GM21367 (cell line): ENCODE measurements at regions not wholly inside any gene's neighbourhood (a gene's known extent, or its start where the extent isn't known, plus 50 kb on each side); places are given as distances from the start of the nearest gene placed in this dataset.

Experiments used
- ATAC-seq: cut with Tn5 transposase; IDR thresholded peaks from one replicate; pipeline ENCODE4 v1.9.1; 2021; ENCODE audit not compliant: unreplicated experiment

DNA sequence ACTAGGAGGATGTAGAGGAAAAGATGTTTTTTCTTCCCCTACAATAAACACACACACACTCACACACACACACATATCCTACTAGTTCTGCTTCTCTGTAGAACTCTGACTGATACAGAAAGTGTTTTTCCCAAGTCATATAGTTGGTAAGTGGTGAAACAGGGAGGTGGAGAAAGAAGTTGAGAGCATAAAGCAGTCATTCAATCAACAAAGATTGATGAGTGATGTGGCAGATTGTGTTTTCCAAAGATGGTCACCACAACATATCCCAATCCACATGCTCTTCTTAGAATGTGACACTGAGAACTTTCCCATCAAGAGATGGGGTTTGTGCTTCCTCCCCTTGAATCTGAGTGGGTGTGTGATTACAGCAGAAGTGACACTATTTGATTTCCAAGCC is 123.4 kb upstream of the ATP6AP2 start:
- ATAC-seq = no peak

DNA sequence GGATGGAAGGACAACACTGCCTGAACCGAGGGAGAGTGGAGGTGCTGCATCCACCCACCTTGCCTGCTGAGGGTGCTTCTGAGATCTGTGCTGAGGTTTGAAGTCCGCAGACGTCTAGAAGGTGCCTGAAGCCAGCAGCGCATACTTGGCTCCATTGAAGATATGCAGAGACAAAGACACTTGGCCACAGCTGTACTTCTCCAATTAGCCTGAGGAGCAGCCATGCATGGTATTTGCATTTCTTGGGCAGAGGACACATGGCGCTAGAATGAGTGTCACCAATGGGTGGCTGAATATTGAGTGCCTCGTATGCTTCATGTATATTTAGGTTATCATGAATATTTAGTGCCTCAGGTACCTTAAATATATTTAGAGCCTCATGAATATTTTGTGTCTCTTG is 128.7 kb upstream of the ATP6AP2 start:
- ATAC-seq = no peak

DNA sequence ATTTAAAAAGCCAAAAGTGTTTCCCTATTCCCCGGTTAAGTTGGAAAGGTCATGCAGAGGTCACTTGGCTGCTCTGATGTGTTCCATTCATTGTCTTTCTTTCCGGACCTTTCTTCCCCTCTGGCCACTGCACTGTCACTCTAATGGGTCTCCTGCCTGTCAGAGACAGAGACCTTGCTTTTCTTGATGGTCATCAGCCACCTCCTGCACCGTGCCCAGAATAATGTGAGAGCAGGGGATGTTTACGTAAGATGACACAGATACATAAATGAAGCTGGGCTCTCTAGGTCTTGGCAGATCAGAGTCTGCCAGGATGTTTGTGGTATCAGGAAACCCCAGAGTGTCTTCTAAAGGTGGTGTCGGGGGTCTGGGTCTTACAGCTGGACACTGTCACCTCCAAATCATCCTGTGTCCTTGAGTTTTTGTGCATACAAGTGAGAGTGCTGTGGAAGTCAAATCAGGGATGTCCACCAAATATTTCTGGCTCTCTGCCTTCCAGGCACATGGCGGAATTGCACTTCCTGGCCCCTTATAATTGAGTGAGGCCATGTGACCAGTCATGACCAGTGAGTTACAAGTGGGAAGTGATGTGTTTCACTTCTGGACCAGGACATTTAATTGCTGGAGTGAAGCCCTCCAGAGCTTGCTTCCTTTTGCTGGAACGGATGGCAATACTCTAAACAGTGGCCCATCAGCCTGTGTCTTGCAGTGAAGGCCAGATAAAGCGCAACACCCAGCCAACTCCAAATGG is 130.6 kb upstream of the ATP6AP2 start:
- ATAC-seq = no peak

DNA sequence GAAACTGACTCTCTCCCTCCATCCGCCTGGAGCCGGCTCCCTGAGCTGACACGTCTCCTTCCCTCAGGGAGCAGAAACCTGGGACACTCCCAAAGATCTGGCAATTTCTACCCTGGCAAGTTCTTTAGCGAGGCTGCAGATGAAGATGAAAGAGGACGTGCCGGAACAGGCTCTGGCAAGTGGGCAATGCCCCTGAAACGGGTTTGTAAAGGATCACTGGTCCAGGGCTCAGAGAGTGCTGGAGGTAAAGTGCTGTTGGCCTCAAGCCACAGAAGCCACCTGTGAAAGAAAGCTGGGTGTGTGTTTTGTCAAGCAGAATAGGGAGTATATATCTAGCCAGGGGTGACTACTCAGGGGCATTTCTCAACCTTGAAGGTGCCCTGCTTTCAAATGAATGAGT is 131.4 kb upstream of the ATP6AP2 start:
- ATAC-seq = no peak

DNA sequence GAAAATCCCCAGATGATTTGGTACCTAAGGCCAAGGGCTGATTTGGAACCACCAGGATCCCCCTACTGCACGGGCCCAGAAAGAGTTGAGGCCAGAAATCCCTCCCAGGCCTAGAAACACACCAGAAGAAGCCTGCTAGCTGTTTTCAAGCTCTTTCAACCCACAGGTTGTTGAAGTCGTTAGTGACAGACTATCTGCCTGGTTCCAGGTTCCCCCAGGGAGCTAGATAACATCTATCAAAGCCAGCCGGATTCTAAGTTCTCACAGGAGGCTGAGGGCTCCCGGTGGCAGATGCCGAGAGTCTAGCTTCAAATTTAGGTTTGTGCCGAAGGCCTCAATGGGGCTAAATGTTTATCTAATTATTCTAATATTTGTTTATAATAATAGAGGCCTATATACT is 132.0 kb upstream of the ATP6AP2 start:
- ATAC-seq = no peak

DNA sequence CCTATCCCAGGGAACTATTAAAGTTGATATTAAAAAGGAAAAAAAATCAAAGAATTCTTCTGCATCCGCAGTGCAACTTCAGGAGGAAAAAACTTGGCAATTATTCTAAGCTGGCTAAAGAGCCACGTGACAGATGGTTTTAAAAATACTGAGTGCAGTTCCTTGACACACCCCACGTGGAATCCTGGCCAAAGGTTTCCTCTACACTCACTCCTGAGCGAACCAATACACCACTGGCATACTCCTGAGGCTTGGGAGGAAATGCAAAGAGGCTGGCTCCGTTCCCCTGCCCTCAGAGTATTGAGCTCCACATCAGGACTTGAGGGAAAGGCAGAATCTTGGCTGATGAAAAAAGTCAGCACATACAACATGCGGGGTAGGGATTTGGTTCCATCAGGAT is 133.8 kb upstream of the ATP6AP2 start:
- ATAC-seq = no peak

DNA sequence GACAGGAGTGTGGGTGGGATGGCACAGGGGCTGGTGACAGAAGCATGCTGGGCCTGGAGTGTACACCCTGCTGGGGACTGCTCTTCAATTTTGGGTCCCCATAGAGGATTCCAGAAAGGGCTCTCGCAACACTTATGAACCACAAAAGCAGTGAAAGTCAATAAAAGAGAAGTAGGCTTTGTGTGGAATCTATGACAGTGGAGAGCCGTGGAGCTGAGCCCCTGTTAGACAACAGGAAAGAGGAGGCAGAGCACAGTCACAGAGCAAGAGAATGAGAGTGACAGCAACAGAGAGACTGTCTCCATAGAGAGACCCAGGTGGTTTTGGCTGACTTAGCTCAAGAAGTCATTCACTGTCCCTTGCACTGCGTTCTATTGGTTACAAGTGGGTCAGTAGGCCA is 135.1 kb upstream of the ATP6AP2 start:
- ATAC-seq = no peak

DNA sequence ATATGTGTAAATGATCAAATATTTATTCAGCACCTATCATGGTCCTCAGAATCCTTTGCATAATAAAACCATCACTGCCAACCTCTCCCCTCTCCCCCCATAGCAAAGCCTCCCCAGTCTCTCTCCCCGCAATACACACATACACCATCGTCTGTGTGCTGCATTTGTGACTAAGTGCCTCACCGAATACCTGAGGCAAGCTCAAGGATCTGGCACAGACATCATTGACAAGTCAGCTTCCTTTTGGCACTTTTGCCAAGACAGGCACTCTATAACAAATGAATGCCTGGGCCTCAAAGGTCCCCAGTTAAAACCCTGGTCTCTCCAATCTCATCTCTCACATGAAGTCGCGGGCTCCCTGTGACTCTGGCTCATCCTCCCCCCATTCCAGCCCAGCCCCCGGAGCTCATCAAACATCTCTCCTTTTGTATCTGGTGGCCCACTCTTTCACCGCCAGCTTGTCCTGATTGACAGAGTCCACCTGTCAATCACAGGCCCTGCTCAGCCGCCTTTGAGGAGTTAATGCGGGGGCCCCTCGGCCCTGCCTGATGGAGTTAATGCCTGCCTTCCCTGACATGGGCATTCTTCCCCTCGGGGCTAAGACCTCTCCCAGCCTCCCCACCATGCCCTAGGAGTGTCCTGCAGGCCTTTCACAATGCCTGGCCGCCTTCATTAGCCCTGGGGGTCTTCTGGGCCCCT is 135.8 kb upstream of the ATP6AP2 start:
- no peak for ATAC-seq

DNA sequence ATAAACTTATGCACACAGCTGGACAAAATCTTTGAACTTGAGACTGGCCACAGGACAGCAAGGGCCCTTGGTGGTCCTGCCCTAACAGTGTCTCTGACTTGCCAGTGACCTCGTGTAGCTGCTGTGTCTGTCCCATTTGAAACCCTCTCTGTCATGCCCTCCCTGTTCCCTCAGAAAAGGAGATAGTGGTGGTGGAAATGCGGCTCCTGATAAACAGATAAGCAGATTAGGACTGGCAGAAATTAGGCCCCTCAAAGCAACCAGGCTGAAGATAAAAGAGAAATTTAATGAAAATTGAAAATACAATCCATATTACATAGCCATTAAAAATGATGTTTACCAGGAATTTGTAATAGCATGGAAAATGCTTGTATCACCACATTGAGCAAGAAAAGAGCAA is 136.6 kb upstream of the ATP6AP2 start:
- ATAC-seq = no peak

DNA sequence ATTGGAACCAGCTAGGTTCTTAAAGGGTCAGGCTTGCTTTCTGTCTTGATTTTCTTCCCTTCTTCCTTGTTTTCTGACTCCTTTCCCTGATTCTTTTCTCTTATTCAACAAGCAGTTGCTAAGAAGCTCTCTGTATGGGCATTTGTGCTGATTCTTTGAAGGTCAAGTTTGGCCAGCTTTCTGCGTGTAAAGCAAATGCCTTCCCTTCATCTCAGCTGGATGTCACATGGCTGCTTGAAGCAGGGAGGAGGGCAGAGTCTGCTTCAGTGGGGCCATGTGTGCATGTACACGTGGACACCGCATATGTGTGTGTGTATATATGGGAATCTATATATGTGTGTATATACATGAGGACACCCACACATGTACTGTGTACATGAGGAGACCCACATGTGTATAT is 139.9 kb upstream of the ATP6AP2 start:
- ATAC-seq = no peak

DNA sequence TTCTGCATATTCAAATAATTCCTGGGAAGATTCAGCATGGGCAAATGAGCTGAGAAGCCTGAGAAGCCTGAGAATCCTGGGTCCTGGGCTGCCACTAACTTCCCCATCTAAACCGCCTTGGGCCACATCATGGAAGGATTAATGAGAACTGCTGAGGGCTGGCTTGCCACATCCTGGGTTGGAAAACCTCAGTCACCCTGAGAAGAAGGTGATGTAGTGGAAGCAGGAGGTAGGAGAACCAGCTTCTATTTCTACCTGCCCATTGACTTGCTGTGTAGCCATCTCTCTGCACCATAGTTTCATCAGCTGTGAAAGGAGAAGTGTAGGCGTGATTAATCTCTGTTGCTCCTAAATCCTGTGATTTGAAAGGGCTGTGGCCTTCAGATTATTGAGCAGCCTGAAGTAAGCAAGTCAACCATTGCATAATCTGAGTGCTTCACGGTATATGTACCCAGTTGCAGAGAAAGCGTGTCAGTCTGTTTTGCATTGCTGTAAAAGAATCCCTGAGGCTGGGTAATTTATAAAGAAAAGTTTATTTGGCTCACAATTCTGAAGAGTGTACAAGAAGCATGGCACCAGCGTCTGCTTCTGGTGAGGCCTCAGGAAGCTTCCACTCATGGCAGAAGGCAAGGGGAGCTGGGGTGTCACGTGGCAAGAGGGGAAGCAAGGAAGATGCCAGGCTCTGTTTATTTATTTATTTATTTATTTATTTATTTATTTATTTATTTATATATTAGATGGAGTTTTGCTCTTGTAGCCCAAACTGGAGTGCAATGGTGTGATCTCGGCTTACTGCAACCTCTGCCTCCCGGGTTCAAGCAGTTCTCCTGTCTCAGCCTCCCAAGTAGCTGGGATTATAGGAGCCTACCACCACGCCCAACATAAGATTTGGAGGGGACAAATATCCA is 140.9 kb upstream of the ATP6AP2 start:
- ATAC-seq = no peak

DNA sequence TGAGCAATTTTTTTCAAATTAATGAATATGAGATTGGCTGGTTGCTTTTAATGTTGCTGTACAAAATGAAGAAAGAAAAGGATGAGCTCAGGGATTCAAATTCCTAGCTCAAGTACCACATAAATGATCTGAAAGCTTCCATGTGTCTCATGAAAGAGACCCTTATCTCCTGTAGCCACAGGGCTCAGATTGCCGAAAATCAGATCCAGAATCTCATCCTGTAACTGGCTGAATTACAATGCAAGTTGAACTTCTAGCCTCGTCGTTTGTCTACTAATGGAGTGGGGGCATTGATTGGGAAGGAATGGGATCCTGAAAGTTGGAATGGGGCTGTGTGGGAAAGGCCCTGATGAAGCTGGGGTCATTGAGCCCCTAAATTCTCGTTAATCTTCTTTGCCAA is 143.4 kb upstream of the ATP6AP2 start:
- ATAC-seq = no peak

DNA sequence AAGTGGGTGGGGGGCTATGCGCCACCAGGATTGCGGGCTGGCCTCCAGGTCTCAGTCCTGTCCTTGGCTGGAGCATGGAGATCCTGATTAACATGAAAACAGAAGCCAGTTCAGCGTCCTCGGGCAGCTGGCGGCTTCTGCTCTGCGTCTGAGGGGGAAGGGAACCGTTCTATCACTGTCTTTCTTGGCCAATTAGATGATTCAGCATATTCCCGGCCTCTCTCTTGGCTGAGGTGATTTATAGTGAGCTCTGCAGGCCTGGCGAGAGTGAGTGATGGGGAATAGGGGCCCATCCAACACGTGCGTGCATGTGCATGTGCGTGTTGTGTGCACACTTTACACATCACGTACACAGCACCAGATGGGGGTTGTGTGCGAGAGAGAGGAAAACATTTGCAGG is 145.8 kb upstream of the ATP6AP2 start:
- ATAC-seq = no peak

DNA sequence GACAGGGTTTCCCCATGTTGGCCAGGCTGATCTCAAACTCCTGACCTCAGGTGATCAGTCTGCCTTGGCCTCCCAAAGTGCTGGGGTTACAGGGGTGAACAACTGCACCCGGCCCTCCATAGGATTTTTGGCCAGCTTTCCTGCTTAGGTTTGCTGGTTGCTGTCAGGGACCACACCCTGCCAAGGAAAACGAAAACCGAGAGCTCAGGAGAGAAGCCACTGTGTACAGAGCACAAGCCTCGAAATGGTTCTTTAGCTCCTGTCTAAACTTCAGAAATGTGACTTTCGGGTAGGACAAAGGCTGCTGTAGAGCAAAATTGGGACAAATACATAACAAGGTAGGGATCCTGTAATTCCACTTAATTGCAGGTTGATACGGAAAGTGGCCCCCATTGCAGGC is 146.3 kb upstream of the ATP6AP2 start:
- ATAC-seq = no peak

DNA sequence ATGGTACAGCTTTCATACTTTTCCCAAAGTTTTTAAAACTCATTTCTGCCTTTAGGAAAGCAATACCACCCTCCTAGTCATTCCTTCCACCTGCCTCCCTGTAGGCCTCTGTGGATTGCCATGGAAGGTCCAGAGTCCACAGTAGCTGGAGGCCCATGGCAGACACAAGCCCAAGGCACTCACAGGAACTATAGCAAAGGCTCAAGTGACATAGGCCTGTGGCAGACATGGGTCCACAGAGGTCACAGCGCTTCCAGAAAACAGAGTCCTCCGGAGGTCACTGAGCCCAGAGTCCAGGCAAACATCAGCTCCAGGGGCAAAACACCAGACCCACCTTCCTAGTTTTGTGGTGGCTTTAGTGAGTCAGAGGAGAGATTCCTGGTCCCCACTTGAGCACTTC is 147.6 kb upstream of the ATP6AP2 start:
- no peak for ATAC-seq

DNA sequence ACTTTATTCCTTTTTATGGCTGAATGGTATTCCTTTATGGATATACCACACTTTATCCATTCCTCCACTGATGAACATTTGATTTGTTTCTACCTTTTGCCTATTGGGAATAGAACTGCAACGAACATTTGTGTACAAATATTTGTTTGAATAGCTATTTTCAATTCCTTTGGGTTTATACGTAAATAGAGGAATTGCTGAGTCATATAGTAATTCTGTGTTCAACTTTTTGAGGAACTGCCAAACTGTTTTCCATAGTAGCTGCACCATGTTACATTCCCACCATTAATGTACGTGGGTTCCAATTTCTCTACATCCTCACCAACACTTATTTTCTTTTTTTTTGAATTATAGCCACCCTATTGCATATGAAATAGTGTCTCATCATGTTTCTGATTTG is 156.5 kb upstream of the ATP6AP2 start:
- ATAC-seq = no peak

DNA sequence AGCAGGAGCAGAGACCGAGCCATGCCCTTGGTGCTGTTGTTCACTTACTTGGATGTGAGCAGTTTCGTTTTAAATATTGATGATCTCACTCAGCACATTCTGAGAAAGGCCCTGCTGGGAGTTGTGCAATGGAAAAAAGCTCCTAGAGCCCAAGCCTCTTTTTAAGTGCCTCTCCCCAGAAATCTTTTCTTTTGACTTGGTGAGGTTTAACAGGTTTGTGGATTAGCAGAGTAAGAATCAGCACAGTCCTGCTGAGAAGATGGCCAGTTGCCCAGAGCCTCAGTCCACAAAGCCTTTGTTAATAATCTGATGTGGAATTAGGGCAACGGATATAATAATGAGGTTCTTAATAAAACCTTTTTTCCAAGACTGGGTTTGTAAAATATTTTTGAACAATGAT is 157.5 kb upstream of the ATP6AP2 start:
- ATAC-seq = no peak

DNA sequence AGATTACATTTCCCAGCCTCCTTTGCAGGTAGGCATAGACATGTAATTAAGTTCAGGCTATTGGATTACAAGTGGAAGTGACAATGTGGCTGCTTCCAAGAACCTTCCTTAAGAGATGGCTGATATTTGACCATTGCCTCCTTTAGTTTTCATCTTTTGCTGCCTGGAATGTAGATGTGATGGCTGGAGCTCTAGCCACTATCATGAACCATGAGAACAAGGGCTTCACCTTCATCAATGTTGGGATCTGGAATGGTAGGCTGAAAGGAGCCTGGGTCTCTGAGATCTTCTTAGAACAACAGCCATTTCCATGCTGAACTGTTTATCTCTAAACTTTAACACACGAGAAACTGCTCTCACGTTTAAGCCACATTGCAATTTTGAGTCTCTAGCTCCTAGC is 158.7 kb upstream of the ATP6AP2 start:
- no peak for ATAC-seq

DNA sequence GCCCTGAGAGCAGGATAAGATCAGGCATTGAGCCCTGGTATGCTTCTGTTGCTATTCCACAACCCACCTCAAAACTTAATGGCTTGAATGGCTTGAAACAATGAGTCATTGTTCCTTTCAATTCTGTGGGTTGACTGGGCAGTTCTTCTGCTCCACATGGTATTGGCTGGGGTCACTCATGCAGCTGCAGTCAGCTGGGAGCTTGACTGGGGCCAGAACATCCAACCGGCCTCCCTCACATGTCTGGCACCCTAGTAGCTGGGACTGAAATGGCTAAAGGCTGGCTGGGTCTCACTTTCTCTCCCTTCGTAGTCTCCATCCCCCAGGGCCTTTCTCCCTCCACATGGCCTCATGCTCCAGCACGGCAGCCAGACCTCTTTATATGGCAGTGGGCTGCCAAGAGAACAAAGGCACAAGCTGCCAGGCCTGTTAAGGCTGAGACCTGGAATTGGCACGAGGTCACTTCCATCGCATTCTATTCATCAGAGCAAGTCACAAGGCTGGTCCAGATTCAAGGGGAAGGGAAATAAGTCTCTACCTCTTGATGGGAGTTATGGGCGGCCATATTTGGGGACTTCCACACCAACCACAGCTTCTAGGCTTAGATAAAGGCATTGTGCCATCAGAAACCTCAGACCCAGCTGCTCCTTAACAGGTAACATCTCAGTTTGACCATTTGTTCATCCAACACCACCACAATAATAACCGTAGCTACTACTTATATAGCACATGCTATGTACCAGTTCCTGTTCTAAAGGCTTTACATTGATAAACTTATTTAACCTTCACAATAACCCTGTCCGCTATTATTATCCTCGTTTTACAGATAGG is 159.7 kb upstream of the ATP6AP2 start:
- no peak for ATAC-seq

DNA sequence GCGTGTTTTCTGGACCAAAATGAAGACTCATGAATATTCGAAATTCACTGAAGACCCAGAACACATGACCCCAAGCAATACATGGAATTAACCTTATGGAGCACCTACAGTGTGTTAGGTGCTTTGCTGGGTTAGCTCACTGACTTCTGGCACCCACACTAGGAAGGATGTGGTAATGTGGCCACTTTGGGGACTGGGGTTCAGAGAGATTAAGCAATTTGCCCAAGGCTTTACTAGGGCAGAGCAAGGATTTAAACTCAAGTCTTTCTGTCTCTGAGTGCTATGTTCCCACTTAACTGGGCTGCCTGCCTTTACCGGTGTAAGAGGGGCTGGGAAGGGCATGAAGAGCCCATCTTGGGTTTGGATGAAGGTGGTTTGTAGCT is 162.0 kb upstream of the ATP6AP2 start:
- no peak for ATAC-seq
